B cell (primary cell): ENCODE measurements at regions not wholly inside any gene's neighbourhood (a gene's known extent, or its start where the extent isn't known, plus 50 kb on each side); places are given as distances from the start of the nearest gene placed in this dataset.

Experiments used
- CTCF ChIP-seq: fragments of 200-600 bp; IDR thresholded peaks from one replicate; pipeline ENCODE4 v1.8.0; 2022; ENCODE audit warnings: antibody characterized with exemption, mild to moderate bottlenecking
- EZH2 ChIP-seq: IDR thresholded peaks from 2 replicates; pipeline ENCODE4 v1.6.1; 2012; ENCODE audit warnings: borderline replicate concordance, low read depth, mild to moderate bottlenecking, moderate library complexity, low read length; ENCODE audit not compliant: insufficient read depth, poor library complexity, severe bottlenecking

DNA sequence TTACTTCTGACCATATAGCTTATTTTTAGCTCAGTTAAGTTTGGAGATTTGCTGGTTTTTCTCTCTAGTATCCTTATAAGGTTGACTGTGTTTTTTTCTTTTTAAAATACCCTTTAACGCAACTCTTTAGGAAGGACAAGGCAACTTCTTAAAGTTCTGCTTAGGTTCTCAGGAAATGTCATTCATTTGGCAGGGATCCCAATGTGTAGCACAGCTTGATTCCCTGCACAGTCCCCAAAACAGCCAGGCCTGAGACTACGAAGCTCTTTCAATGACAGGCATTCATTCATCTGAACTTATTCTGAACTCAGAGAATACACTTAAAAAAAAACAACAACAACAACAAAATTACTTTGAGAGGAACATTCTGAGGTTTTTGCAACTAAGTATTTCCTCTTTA lies 1765.8 kb downstream of the PCDH7 start:
- TF ChIP-seq CTCF (no peak), EZH2 (no peak)
